ENCODE measurements at regions not wholly inside any gene's neighbourhood (a gene's known extent, or its start where the extent isn't known, plus 50 kb on each side); places are given as distances from the start of the nearest gene placed in this dataset.

GRCh38 chr10:24041834-24042233, 167.1 kb upstream of the KIAA1217 start:
- POLR2A ChIA-PET: no interaction called here
- Mint-ChIP-seq H3K27me3 (peaks cover 0 to 6% (median 0%) of the 10 kb centered on the region in 5 donors), H3K4me1 (no peaks in the 10 kb centered on the region), H3K36me3 (no peaks in the 10 kb centered on the region), H3K9me3 (peaks cover 0 to 13% (median 0%) of the 10 kb centered on the region in 9 donors), H3K27ac (no peak overlapping the region), H3K4me3 (no peak overlapping the region)
- DNase-seq (no peak), ATAC-seq (no peak)

GRCh38 chr10:24042884-24043283, 166.1 kb upstream of the KIAA1217 start:
- Mint-ChIP-seq H3K36me3 (no peaks in the 10 kb centered on the region), H3K4me1 (no peaks in the 10 kb centered on the region), H3K27me3 (peaks cover 0 to 6% (median 0%) of the 10 kb centered on the region in 5 donors), H3K9me3 (peaks cover 0 to 13% (median 0%) of the 10 kb centered on the region in 9 donors), H3K4me3 (no peak overlapping the region), H3K27ac (no peak overlapping the region)
- no peak for ATAC-seq
- POLR2A ChIA-PET: no interaction called here
- DNase-seq: no peak

DNA sequence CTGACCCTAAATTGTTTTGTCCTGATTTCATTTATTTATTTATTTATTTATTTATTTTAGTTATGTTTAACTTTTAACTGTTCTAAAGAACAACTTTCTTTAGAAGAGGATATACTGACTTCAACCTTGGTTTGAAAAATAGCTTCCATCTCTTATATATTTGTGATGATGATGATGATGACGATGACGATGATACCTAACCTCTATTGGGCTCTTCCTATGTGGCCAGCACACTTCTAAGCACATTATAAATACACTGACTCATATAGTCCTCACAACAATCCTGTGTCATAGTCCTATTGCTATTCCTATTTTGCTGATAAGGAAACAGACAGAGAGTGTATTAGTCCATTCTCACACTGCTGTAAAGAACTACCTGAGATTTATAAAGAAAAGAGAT, 162.9 kb upstream of the KIAA1217 start:
- Mint-ChIP-seq H3K9me3 (peaks cover 0 to 13% (median 4%) of the 10 kb centered on the region in 9 donors), H3K36me3 (no peaks in the 10 kb centered on the region), H3K4me3 (no peak overlapping the region), H3K27me3 (peaks cover 0 to 6% (median 0%) of the 10 kb centered on the region in 5 donors), H3K27ac (no peak overlapping the region), H3K4me1 (no peaks in the 10 kb centered on the region)
- POLR2A ChIA-PET: no interaction called here
- DNase-seq: no peak
- no peak for ATAC-seq

DNA sequence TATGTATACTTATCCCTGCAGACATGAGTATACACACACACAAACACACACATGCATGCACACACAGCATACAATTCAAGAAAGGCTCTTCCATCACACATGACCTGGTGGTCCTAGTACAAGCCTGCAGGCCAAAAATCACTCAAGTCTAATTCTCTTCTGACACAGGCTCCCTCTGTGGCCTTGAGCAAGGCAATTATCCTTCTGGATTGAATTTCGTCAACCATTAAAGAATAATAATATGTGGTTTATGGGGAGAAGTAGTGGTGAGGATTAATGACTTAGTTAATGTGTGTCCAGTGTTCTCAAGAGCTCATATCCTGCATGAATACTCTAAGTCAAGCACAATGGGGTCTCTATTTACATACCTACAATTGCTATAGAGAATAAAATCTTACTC, 161.8 kb upstream of the KIAA1217 start:
- DNase-seq (no peak), ATAC-seq (no peak)
- Mint-ChIP-seq H3K27ac (no peak overlapping the region), H3K27me3 (peaks cover 0 to 4% (median 0%) of the 10 kb centered on the region in 5 donors), H3K9me3 (peaks cover 0 to 16% (median 8%) of the 10 kb centered on the region in 9 donors), H3K4me3 (no peak overlapping the region), H3K4me1 (no peaks in the 10 kb centered on the region), H3K36me3 (no peaks in the 10 kb centered on the region)
- POLR2A ChIA-PET: no interaction called here

GRCh38 chr10:24054421-24054820, 154.5 kb upstream of the KIAA1217 start:
- Mint-ChIP-seq H3K27ac (no peak overlapping the region), H3K4me3 (no peak overlapping the region), H3K36me3 (no peaks in the 10 kb centered on the region), H3K4me1 (no peaks in the 10 kb centered on the region), H3K9me3 (peaks cover 0 to 19% (median 11%) of the 10 kb centered on the region in 9 donors), H3K27me3 (peaks cover 0 to 5% (median 0%) of the 10 kb centered on the region in 5 donors)
- ATAC-seq: no peak
- DNase-seq: no peak
- POLR2A ChIA-PET: no interaction called here

DNA sequence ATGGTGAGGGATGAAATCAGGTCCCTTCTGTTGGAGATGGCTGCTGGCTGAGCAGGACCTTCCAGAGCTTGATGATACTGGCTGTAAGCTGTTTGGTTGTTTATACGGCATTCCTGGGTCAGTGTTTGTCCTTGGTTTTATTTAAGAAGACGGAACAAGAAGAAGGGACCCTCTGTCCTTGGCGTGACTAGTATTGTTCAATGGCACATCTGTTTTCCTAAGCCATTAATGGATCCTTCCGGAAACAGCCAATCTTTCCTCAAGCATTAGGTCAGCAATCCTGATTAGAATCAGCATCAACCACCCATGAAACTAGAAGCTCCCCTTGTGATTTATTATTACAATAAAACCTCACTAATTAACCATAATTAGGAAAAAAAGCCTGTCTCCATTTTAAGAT, 128.7 kb upstream of the KIAA1217 start:
- DNase-seq: no peak
- no peaks in the 10 kb centered on the region for H3K27me3 Mint-ChIP-seq
- no peak for ATAC-seq
- H3K27ac Mint-ChIP-seq: no peak overlapping the region
- H3K4me1 Mint-ChIP-seq: peaks cover 0 to 1% (median 0%) of the 10 kb centered on the region in 4 donors
- H3K9me3 Mint-ChIP-seq: peaks cover 0 to 9% (median 0%) of the 10 kb centered on the region in 9 donors
- H3K4me3 Mint-ChIP-seq: no peak overlapping the region
- H3K36me3 Mint-ChIP-seq: no peaks in the 10 kb centered on the region
- POLR2A ChIA-PET: no interaction called here

DNA sequence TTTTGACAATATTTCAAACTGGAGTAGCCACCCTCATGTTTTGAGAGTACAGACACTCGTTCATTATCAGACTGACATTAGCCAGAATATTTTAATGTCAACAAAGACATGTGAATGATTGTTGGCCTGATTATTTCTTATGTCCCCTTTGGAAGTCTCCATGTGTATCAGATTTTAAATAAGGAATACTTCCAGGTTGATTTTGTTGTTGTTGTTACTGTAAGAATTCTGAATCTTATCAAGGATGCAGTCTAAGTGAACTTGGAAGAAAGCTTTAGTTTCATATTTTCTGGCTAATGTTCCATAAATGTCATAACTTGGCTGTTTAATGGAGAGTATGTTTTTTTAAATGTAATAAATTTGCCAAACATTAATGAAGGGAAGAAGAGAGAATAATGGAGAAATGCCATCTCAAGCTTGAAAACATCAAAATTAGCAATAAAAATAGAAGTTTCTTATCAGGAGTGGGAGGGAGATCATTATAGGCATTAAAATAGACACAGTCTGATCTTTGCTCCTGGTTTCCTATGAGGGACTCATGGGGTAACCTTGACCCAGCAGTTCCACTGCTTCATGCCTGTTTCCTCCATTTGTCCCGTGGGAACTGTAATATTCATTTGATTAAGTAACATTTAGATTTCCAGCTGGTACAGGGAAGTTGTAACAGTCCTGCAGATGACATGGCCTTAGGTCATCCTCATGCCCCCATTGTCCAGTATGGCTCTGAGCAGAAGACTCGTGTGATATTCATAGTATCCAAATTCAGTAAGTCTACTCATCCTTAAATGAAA, 122.4 kb upstream of the KIAA1217 start:
- Mint-ChIP-seq H3K36me3 (no peaks in the 10 kb centered on the region), H3K4me3 (no peak overlapping the region), H3K27ac (no peak overlapping the region), H3K4me1 (peaks cover 0 to 1% (median 0%) of the 10 kb centered on the region in 4 donors), H3K9me3 (peaks cover 0 to 16% (median 5%) of the 10 kb centered on the region in 9 donors), H3K27me3 (no peaks in the 10 kb centered on the region)
- DNase-seq (no peak), ATAC-seq (no peak)
- POLR2A ChIA-PET: no interaction called here

- no peak overlapping the region for H3K27ac Mint-ChIP-seq
- POLR2A ChIA-PET: interaction anchor here (0.5 kb wide), 1 partner anchor 76 kb away, joined by 4 read pairs; no protein-coding TSS in a partner anchor
- no peaks in the 10 kb centered on the region for H3K27me3 Mint-ChIP-seq
- no peak for ATAC-seq
- DNase-seq: no peak
- H3K4me1 Mint-ChIP-seq: no peaks in the 10 kb centered on the region
- peaks cover 0 to 6% (median 0%) of the 10 kb centered on the region in 3 donors for H3K36me3 Mint-ChIP-seq
- H3K4me3 Mint-ChIP-seq: no peak overlapping the region
- peaks cover 0 to 27% (median 8%) of the 10 kb centered on the region in 9 donors for H3K9me3 Mint-ChIP-seq
Measured at GRCh38 chr10:24091256-24091655, 117.7 kb upstream of the KIAA1217 start.

DNA sequence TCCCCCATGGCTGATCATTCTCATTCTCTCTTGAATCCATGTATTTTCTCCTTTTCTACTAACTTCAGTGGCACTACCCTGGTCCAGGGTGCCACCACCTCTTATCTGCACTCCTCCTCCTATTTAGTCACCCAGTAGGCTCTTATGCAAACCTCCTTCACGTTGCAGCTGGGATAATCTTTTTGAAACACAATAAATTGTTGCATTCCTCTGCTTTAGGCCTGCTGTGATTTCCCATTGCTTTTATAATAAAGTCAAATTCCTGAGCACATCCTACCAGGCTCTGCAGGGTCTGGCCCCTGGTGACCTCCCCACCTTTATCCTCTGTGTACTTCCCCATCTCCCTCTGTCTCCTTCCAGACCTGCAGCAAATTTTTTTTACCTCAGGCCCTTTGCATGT, 112.7 kb upstream of the KIAA1217 start:
- no peaks in the 10 kb centered on the region for H3K4me1 Mint-ChIP-seq
- DNase-seq (no peak), ATAC-seq (no peak)
- POLR2A ChIA-PET: no interaction called here
- H3K27me3 Mint-ChIP-seq: no peaks in the 10 kb centered on the region
- H3K9me3 Mint-ChIP-seq: peaks cover 0 to 32% (median 7%) of the 10 kb centered on the region in 9 donors
- peaks cover 0 to 6% (median 0%) of the 10 kb centered on the region in 3 donors for H3K36me3 Mint-ChIP-seq
- H3K27ac Mint-ChIP-seq: no peak overlapping the region
- H3K4me3 Mint-ChIP-seq: no peak overlapping the region

GRCh38 chr10:24097751-24098207, 111.2 kb upstream of the KIAA1217 start:
- Mint-ChIP-seq H3K27ac (no peak overlapping the region), H3K27me3 (peaks cover 0 to 4% (median 1%) of the 10 kb centered on the region in 5 donors), H3K4me1 (no peaks in the 10 kb centered on the region), H3K9me3 (peaks cover under 1 to 22% (median 6%) of the 10 kb centered on the region in 9 donors), H3K36me3 (peaks cover 0 to 6% (median 0%) of the 10 kb centered on the region in 3 donors), H3K4me3 (no peak overlapping the region)
- DNase-seq (no peak), ATAC-seq (no peak)
- POLR2A ChIA-PET: no interaction called here

GRCh38 chr10:24104895-24105294, 104.0 kb upstream of the KIAA1217 start:
- DNase-seq (no peak), ATAC-seq (no peak)
- no peak overlapping the region for H3K27ac Mint-ChIP-seq
- POLR2A ChIA-PET: no interaction called here
- H3K4me1 Mint-ChIP-seq: peaks cover 0 to 3% (median 0%) of the 10 kb centered on the region in 4 donors
- peaks cover 9 to 23% (median 13%) of the 10 kb centered on the region in 9 donors for H3K9me3 Mint-ChIP-seq
- H3K4me3 Mint-ChIP-seq: no peak overlapping the region
- peaks cover 0 to 4% (median 2%) of the 10 kb centered on the region in 5 donors for H3K27me3 Mint-ChIP-seq
- H3K36me3 Mint-ChIP-seq: no peaks in the 10 kb centered on the region

GRCh38 chr10:24113901-24114300, 95.0 kb upstream of the KIAA1217 start:
- Mint-ChIP-seq H3K4me3 (no peak overlapping the region), H3K27ac (no peak overlapping the region), H3K36me3 (no peaks in the 10 kb centered on the region), H3K27me3 (peaks cover 0 to 5% (median 0%) of the 10 kb centered on the region in 5 donors), H3K9me3 (peaks cover 0 to 4% (median 0%) of the 10 kb centered on the region in 9 donors), H3K4me1 (peaks cover 0 to 3% (median 0%) of the 10 kb centered on the region in 4 donors)
- no peak for DNase-seq
- no peak for ATAC-seq
- POLR2A ChIA-PET: no interaction called here

- H3K4me3 Mint-ChIP-seq: no peak overlapping the region
- peaks cover 0 to 1% (median 0%) of the 10 kb centered on the region in 9 donors for H3K9me3 Mint-ChIP-seq
- peaks cover 0 to 3% (median 0%) of the 10 kb centered on the region in 5 donors for H3K27me3 Mint-ChIP-seq
- no peak overlapping the region for H3K27ac Mint-ChIP-seq
- H3K4me1 Mint-ChIP-seq: no peaks in the 10 kb centered on the region
- DNase-seq (no peak), ATAC-seq (no peak)
- no peaks in the 10 kb centered on the region for H3K36me3 Mint-ChIP-seq
- POLR2A ChIA-PET: no interaction called here
Measured at GRCh38 chr10:24114556-24114955, 94.4 kb upstream of the KIAA1217 start.
